MM.1S (cell line): ENCODE measurements at regions not wholly inside any gene's neighbourhood (a gene's known extent, or its start where the extent isn't known, plus 50 kb on each side); places are given as distances from the start of the nearest gene placed in this dataset.

Experiments used
- DNase-seq: peaks from one replicate; pipeline ENCODE4 v3.0.0-alpha.2; 2015
- H2AFZ ChIP-seq: fragments of 300-600 bp; sonication (generic); 2 replicates; pipeline ENCODE4 v1.6.0; 2016; ENCODE audit warnings: antibody characterized with exemption, low read length
- H3F3A ChIP-seq: fragments of 300-600 bp; sonication (generic); 2 replicates; pipeline ENCODE4 v1.6.1; 2016; ENCODE audit warnings: mild to moderate bottlenecking, antibody characterized with exemption, low read length, moderate library complexity, mixed read lengths; ENCODE audit not compliant: insufficient read depth
- H3K27ac ChIP-seq: fragments of 300-600 bp; sonication (generic); 2 replicates; pipeline ENCODE4 v1.5.1; 2016; ENCODE audit warnings: mild to moderate bottlenecking, low read length
- H3K27me3 ChIP-seq: fragments of 300-600 bp; sonication (generic); replicated peaks from 2 replicates; pipeline ENCODE4 v1.6.0; 2016; ENCODE audit warnings: low read length; ENCODE audit not compliant: insufficient read depth
- H3K36me3 ChIP-seq: fragments of 300-600 bp; sonication (generic); replicated peaks from 2 replicates; pipeline ENCODE4 v1.6.1; 2016; ENCODE audit warnings: mild to moderate bottlenecking, low read length, mixed read lengths; ENCODE audit not compliant: insufficient read depth
- H3K4me1 ChIP-seq: fragments of 300-600 bp; sonication (generic); 2 replicates; pipeline ENCODE4 v1.6.1; 2016; ENCODE audit warnings: low read length, mixed read lengths
- H3K4me2 ChIP-seq: fragments of 300-600 bp; sonication (generic); 2 replicates; pipeline ENCODE4 v1.6.0; 2016; ENCODE audit warnings: low read depth, low read length
- H3K4me3 ChIP-seq: fragments of 300-600 bp; sonication (generic); 2 replicates; pipeline ENCODE4 v1.5.1; 2016; ENCODE audit warnings: low read length, mixed read lengths
- H3K79me2 ChIP-seq: fragments of 300-600 bp; sonication (generic); 2 replicates; pipeline ENCODE4 v1.6.1; 2016; ENCODE audit warnings: mixed run types, low read length, mixed read lengths
- H3K9ac ChIP-seq: fragments of 300-600 bp; sonication (generic); 2 replicates; pipeline ENCODE4 v1.6.1; 2016; ENCODE audit warnings: low read length, mixed read lengths
- H3K9me2 ChIP-seq: fragments of 300-600 bp; sonication (generic); replicated peaks from 2 replicates; pipeline ENCODE4 v1.6.1; 2016; ENCODE audit warnings: mild to moderate bottlenecking, low read length, mixed read lengths; ENCODE audit not compliant: insufficient read depth
- H3K9me3 ChIP-seq: fragments of 300-600 bp; sonication (generic); replicated peaks from 2 replicates; pipeline ENCODE4 v1.6.1; 2016; ENCODE audit warnings: mild to moderate bottlenecking, low read length, mixed read lengths; ENCODE audit not compliant: insufficient read depth
- H4K20me1 ChIP-seq: fragments of 300-600 bp; sonication (generic); 2 replicates; pipeline ENCODE4 v1.6.1; 2016; ENCODE audit warnings: mild to moderate bottlenecking, low read length, moderate library complexity, mixed read lengths; ENCODE audit not compliant: insufficient read depth
- EZH2 ChIP-seq: fragments of 300-600 bp; sonication (generic); optimal IDR thresholded peaks from 2 replicates; pipeline ENCODE3; 2017; ENCODE audit warnings: low read depth, mild to moderate bottlenecking, antibody characterized with exemption, low read length, mixed read lengths
- EZH2phosphoT487 ChIP-seq: fragments of 300-600 bp; sonication (generic); IDR thresholded peaks from 2 replicates; pipeline ENCODE4 v1.6.1; 2018; ENCODE audit warnings: antibody characterized with exemption, low read length
- TF ChIP-seq, protein P1 (sequence below): fragments of 300-600 bp; sonication (generic); IDR thresholded peaks from 2 replicates; pipeline ENCODE4 v1.5.1; 2016; ENCODE audit warnings: antibody characterized with exemption, low read length, mixed read lengths

DNA sequence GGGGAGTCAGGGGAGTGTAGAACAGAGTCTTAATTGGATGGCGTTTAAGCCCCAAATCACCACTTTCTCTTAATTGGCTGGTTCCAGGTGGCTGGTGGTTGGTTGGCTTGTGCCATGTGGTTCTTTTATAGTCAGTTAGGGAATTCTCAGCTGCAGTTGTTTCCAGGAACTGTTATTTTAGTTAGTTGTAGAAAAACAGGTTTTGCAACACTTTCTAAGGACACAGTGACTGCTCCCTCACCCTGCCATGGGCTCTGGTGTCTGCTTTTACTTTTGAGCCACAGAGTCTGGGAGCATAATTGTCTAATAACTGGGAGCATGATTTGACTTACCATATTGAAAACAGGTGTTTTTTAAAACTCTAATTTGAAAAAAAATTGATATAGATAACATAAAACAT, 75.8 kb upstream of the PCDH18 start:
- no peaks in the 10 kb centered on the region for H3K27me3 ChIP-seq
- TF ChIP-seq EZH2phosphoT487 (no peak), EZH2 (no peak)
- TF ChIP-seq, protein P1, sequence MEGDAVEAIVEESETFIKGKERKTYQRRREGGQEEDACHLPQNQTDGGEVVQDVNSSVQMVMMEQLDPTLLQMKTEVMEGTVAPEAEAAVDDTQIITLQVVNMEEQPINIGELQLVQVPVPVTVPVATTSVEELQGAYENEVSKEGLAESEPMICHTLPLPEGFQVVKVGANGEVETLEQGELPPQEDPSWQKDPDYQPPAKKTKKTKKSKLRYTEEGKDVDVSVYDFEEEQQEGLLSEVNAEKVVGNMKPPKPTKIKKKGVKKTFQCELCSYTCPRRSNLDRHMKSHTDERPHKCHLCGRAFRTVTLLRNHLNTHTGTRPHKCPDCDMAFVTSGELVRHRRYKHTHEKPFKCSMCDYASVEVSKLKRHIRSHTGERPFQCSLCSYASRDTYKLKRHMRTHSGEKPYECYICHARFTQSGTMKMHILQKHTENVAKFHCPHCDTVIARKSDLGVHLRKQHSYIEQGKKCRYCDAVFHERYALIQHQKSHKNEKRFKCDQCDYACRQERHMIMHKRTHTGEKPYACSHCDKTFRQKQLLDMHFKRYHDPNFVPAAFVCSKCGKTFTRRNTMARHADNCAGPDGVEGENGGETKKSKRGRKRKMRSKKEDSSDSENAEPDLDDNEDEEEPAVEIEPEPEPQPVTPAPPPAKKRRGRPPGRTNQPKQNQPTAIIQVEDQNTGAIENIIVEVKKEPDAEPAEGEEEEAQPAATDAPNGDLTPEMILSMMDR = no peak
- no peak overlapping the region for H2AFZ ChIP-seq
- no peak overlapping the region for H3K27ac ChIP-seq
- no peaks in the 10 kb centered on the region for H3K9me2 ChIP-seq
- no peak overlapping the region for H3K9ac ChIP-seq
- H3K79me2 ChIP-seq = no peaks in the 10 kb centered on the region
- no peaks in the 10 kb centered on the region for H3F3A ChIP-seq
- H3K4me2 ChIP-seq = no peak overlapping the region
- no peak for DNase-seq
- no peaks in the 10 kb centered on the region for H3K36me3 ChIP-seq
- no peak overlapping the region for H3K4me3 ChIP-seq
- H4K20me1 ChIP-seq = no peaks in the 10 kb centered on the region
- H3K4me1 ChIP-seq = no peaks in the 10 kb centered on the region
- no peaks in the 10 kb centered on the region for H3K9me3 ChIP-seq

DNA sequence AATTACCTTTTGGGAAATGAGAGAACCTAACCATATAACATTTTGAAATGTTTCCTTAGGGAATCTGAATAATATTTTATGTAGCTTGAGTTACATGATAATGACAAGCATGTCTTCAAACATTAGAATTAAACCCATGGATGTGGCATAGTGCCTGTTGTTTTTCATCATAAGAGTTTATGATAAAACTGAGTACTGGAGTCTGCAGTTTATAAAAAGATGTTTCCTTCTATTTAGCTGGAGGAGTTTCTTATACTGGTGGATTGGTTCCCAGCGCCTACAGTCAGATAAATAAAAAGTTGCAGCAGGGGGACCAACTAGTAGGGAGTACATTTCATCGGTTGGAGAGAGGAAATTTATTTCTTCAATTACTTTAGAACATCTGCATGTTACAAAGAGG, 70.1 kb upstream of the PCDH18 start:
- H3K9me3 ChIP-seq = no peaks in the 10 kb centered on the region
- no peak overlapping the region for H3K9ac ChIP-seq
- H3F3A ChIP-seq = no peaks in the 10 kb centered on the region
- no peak overlapping the region for H3K4me2 ChIP-seq
- H3K27ac ChIP-seq = no peak overlapping the region
- H3K27me3 ChIP-seq = no peaks in the 10 kb centered on the region
- no peaks in the 10 kb centered on the region for H3K79me2 ChIP-seq
- DNase-seq = no peak
- no peaks in the 10 kb centered on the region for H3K9me2 ChIP-seq
- no peaks in the 10 kb centered on the region for H3K36me3 ChIP-seq
- TF ChIP-seq EZH2 (no peak), EZH2phosphoT487 (no peak)
- TF ChIP-seq, protein P1 = no peak
- no peak overlapping the region for H3K4me3 ChIP-seq
- no peak overlapping the region for H2AFZ ChIP-seq
- H4K20me1 ChIP-seq = no peaks in the 10 kb centered on the region
- H3K4me1 ChIP-seq = no peaks in the 10 kb centered on the region

DNA sequence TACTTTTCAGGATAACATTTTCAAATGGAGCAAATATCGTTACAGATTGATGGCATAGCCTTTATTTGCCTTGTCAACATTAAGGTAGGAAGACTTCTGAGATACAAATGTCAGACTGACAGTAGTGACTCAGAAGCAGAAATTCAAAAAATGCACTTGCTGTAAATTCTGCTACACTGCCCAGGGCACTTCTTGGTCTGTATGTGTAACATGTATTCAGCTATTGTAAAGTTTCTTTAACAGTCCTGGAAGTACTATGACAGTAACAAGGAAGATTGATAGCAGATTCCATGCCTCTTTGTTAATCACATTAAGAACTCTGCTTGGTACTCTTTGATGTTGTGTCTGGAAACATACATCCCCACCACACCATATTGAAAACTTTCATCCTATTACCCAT, 69.6 kb upstream of the PCDH18 start:
- Histone ChIP-seq H3K79me2 (no peaks in the 10 kb centered on the region), H3K27me3 (no peaks in the 10 kb centered on the region), H3K9me2 (no peaks in the 10 kb centered on the region), H2AFZ (no peak overlapping the region), H3K9ac (no peak overlapping the region), H3K27ac (no peak overlapping the region), H3K9me3 (no peaks in the 10 kb centered on the region), H3K4me2 (no peak overlapping the region), H3K4me3 (no peak overlapping the region), H3F3A (no peaks in the 10 kb centered on the region), H4K20me1 (no peaks in the 10 kb centered on the region), H3K36me3 (no peaks in the 10 kb centered on the region), H3K4me1 (no peaks in the 10 kb centered on the region)
- DNase-seq = no peak
- TF ChIP-seq, protein P1 = no peak
- TF ChIP-seq EZH2 (no peak), EZH2phosphoT487 (no peak)
